ENCODE measurements at regions not wholly inside any gene's neighbourhood (a gene's known extent, or its start where the extent isn't known, plus 50 kb on each side); places are given as distances from the start of the nearest gene placed in this dataset.
"Not testable (repeated sequence)": the region's sequence is repeated elsewhere in the genome, so short reads cannot be mapped to it uniquely, and the experiment has no call there.

DNA sequence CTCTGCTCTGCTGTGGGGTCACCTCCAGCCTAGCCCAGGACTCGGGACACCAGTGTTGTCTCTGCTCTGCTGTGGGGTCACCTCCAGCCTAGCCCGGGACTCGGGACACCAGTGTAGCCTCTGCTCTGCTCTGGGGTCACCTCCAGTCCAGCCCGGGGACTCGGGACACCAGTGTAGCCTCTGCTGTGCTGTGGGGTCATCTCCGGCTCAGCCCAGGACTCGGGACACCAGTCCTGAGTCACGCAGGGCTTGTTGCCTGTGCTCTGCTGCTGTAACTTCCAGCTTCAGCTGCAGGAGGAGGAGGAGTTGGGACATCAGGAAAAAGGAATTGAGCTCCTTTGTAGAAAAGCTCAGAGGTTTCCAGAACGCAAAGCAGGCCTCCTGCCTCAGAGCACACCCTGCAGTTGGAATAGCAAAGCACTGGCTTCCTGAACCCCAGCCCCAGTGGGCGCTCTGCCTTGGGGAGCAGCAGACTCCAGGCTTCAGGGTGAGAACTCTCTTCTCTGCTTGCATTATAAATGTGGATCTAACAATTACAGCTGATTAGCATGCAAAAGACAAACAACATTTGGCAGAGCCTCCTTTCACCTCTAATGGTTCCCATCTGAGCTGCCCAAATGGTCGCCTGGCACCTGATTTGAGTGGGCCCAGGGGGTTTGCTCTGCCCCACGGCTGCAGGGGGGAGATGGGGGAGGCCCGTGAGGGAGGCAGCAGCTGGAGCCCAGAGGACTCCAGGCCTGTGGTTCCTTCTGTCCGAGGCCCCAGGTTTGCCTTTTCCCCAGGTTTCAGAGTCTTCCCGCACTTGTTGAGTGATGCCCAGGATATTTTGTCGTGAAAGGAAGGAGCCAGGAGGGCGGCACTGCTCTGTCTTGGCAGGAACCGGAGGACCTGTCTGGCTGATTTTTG lies 323.7 kb downstream of the ADGRD1 start:
- not testable (repeated sequence) for DNase-seq

DNA sequence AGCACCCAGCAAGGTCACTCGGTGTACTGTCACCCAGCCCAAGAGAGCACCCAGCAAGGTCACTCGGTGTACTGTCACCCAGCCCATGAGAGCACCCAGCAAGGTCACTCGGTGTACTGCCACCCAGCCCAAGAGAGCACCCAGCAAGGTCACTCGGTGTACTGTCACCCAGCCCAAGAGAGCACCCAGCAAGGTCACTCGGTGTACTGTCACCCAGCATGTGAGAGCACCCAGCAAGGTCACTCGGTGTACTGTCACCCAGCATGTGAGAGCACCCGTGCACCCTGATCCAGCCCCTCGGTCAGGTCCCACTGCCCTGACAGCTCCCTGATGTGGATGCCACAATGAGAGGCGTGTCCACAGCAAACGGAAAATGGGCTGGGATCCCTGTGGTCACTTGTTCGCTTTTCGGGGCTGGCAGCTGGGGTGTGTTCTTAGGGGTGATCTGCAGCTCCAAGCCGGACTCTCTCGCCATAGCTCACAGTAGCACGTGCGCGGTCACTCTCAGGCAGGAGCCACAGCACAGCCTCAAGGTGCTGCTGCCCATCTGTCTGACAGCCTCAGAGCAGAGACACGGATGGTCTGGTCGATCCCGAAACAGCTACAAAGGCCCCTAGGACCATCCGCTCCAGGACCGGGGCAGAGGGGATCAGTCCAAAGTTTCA lies 324.9 kb downstream of the ADGRD1 start:
- not testable (repeated sequence) for DNase-seq

DNA sequence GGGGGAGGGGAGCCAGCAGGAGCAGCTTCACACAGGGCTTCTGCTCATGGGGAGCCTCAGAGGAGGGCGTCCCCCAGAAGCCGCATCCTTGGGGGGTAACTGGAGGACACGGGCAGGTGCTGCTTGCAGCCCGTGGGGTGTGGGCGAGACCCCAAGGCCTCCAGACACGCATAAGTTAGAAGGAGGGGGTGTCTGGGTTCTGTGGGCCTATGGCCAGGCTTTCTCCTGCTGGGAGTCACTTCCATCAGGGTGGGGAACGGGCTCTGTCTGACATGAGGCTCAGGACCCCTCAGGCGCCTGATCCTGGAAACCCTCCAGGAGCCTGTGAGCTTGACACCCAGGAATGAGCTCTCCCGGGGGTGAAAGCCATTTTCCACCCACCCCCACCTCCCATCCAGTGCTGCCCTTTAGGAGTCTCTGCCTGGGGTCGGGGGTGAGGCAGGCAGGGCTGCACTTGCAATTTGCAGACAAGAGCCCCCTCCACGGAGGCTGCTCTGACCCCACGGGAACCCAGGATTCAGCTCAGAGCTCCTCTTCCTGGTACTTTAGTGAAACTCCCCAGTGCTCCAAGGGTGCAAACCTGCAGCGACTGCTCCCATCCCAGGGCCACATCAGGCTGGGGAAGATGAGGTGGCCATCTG lies 325.7 kb downstream of the ADGRD1 start:
- DNase-seq: no peak

DNA sequence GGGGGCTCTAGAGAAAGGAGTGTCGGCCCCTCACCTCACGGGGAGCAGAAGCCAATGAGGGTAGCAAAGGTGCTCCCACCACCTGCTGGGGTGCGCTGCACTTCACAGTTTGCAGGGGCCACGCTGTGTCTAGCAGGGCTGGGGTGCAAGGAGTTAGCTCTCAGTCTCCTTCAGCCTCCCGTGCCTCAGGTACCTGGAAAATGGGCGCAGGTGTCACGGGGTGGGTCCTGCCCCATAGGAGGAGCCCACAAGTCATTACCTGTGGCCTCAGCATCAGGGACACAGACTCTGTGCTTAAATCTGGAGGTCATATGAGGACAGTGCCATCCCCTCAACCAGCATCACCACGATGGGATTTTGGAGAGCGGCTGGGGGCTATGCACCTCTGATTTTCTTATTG lies 326.7 kb downstream of the ADGRD1 start:
- no peak for DNase-seq

DNA sequence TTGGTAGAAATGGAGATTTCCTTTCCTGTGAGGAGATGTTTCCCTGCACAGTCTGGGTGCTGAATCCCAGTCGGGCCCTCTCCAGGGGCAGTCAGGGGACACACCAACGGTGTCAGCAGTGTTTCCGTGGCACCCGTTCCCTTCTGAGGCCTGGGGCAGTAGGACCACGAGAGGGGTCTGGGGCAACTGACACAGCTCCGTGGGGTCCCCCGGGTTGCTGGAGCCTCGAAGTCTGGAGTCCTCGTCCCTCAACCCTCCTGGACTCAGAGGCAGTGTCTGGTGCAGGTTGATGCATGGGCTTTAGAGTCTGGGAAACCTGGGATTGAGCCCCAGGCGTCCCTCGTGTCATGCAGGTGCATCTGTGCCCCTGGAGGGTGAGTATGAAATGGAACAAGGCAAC lies 327.3 kb downstream of the ADGRD1 start:
- DNase-seq: no peak

DNA sequence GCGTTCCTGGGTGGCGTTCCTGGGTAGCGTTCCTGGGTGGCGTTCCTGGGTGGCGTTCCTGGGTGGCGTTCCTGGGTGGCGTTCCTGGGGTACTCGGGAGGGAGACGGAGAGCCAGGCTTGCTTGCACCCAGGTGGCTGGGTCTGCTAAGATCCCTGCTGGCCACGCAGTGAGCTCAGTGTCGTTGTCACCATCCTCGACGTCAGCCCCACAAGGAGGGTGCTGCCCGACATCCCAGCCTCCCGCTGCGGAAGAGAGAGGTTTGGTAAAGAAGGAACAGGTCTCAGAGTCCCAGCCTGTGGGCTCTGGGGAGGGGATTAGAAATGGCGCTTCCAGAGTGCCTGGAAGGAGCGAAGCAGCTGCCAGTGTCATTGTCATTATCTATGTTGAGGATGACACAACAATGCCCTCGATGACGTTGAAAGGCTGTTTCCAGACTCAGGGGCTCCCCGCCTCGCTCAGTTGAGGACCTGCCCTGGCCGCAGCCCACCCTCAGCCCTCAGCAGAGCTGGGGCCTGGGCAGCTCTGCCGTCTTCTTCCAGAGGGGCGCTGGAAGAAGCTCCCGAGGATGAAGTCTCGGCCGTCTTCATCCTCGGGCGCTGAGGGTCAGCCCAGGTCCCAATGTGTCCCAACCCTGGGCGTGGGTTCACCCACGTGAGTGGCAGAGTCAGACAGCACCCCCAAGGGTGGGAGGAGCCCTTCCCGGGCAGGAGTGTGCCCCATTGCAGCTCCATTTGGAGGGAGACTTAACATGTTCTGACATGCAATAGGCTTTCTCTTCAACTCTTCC lies 328.8 kb downstream of the ADGRD1 start:
- no peak for DNase-seq

DNA sequence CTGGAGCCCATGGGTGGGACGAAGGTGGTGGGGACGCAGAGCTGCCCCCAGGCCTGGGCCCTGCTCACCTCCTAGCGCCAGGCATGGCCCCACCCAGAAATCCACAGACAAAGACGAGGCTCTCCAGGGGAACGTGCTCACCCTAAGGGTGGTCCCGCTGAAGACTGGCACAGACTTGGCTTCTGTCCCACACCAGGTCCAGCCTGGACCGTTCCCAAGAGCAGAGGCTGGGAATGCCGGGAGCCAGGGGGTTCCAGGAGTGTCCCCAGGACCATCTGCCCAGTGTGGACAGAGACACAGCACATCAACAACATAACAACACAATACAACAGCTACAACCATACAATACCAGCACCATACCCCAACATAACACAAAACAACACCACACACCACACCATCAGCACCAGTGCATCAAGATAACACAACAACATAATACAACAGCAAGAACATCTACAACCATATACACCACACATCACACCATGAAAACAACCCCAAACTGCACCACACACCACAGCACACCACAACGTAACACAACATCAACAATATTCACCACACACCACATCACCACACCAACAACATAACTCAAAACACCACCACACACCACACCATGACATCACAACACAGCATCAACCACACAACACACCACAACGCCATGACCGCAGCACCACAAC lies 329.6 kb downstream of the ADGRD1 start:
- no peak for DNase-seq

DNA sequence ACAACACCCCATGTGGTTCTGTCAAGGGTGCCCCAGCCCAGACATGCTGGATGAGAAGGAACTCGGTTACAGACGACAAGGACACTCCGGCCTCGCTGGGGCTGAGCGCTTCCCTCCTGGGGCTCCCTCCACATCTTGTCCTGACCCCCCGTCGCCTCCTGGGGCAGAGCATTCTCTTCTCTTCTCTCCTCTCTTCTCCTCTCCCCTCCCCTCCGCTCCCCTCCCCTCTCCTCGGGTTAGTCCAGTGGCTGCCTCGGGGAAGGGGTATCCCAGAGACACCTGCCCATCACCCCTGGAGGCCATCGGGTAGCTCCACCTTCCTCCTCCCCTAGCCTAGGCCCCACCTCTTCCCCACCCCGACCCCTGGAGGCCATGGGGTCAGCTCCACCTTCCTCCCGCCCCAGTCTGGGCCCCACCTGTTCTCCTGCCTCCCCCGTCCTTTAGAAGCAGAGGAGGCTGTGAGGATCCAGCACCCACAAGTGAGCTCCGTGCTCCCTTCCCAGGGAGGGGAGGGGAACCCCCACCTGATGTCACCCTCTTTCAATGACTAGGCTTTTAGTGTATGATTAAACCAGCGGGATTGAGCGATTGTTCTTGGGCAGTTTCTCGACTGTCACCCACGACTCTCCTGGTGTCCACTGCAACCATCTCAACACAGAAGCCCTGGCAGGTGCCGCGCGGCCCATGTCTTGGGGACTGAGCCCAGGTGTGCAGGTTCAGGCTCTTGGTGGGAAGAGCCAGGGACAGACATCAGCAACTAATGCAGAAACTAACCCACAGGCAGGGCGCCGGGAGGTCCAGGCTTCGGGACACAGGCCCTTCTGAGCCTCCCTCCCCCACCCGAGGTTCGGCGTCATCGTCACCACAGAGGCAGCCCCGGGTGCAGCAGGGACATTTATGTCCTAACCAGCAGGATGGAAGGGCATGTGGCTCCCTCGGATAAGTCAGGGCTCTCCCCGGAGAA lies 330.4 kb downstream of the ADGRD1 start:
- not testable (repeated sequence) for DNase-seq

DNA sequence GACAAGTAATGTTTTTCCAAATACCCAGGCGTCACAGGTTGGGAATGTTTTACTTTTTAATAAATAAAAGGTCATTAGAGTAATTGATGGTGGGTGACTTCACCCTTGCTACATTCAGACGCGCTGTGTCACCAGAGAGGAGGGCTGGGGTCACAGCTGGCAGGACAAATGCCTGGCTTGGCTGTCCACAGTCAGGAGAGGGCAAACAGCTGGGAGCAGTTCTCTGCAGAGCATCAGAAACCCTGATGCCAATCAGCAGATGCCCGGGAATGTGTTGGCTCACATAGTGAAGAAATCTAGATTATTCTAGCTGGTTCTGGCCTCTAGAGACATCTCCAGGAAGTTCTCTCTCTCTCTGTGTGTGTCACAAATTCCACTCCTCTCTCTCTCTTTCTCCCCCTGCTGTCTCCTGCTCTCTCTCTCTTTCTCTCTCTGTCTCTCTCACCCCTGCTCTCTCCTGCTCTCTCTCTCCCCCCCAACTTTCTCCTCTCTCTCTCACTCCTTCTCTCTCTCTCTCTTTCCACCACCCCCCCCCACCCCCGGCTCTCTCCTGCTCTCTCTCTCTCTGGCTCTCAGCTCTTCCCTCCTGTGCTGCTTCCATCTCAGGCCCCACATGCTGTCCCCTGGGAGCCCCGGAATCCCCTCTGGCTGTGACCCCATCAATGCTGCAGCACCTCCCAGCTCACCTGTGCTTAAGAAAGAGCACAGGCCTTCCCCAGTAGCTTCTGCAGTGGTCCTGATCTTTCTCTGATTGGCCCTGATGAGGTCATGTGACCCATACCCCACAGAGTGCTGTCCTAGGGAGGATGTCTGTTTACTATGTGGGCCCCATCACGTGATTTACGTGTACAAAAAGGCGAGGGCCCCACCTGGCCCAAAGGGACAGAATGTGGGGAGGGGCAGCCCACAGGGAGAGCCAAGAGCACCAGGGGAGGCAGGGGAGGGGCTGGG lies 331.5 kb downstream of the ADGRD1 start:
- DNase-seq: not testable (repeated sequence)

DNA sequence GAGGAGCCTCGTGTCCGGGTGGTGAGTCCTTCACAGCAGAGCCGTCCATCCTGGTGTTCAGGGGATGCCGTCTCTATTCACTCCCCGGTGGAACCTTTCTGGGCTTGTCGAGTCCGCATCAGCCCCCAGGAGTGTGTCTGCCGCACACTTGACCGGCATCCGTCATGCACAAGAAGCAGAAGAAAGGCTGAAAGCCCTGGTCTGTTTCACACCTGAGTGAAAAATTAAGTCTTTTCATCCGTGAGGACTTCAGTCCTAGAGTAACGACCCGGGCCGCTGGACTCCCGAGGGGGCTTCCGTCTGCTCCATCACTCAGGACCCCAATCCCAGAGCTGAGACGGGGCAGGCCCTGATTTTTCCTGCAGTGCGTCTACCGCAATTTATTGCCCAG lies 332.2 kb downstream of the ADGRD1 start:
- not testable (repeated sequence) for DNase-seq

DNA sequence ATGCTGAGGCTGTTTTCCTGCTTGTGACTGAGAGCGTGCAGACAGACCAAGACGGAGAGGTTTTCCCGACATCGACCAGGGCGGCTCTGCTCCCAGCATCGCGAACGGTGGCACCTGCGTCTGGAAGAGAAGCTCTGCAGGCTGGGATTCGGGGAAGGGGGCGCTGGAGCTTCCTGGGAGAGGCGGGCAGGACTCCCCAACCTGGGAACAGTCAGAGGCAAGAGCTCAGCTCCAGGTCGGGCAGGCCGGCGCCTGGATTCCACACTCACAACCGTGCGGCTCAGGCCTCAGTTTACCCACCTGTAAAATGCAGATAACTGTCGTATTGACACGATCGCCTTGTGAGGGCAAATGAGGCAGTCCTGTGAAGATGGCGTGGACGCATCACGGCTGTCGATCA lies 332.6 kb downstream of the ADGRD1 start:
- not testable (repeated sequence) for DNase-seq

DNA sequence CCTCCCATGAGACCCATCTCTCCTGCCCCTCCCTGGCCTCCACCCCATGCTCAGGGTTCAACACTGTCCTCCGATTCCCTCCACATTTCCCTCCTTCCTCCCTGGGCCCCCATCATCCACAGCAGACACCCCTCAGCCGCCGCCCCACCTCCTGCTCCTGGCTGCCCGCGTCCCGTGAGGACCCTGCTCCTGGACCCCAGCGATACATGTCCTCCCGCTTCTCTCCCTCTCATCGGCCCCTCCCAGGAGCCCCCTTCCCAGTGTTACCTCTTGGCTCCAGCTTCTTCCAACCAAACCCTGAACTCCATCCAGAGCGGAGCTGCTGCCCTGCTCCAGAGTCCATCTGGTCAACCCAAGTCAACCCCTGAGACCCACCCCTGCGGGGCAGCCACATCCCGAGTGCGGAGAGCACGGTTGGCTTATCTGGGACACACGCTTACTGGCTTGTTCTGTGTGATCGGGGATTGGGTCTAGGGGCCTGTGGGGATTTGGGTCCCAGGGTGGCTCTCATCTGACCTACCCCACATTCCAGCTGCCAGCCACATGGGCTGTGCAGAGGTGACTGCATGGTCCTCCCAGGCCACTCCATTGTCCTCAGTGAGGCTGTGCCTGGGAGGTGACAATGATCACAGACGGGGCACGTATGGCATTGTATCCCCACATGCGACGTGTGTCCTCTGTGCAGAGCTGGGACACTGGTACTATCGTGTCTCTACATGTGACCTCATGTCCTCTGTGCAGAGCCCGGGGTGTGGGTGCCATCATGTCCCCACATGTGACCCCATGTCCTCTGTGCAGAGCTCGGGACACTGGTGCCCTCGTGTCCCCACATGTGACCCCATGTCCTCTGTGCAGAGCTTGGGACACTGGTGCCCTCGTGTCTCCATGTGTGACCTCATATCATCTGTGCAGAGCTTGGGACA lies 333.6 kb downstream of the ADGRD1 start:
- no peak for DNase-seq

DNA sequence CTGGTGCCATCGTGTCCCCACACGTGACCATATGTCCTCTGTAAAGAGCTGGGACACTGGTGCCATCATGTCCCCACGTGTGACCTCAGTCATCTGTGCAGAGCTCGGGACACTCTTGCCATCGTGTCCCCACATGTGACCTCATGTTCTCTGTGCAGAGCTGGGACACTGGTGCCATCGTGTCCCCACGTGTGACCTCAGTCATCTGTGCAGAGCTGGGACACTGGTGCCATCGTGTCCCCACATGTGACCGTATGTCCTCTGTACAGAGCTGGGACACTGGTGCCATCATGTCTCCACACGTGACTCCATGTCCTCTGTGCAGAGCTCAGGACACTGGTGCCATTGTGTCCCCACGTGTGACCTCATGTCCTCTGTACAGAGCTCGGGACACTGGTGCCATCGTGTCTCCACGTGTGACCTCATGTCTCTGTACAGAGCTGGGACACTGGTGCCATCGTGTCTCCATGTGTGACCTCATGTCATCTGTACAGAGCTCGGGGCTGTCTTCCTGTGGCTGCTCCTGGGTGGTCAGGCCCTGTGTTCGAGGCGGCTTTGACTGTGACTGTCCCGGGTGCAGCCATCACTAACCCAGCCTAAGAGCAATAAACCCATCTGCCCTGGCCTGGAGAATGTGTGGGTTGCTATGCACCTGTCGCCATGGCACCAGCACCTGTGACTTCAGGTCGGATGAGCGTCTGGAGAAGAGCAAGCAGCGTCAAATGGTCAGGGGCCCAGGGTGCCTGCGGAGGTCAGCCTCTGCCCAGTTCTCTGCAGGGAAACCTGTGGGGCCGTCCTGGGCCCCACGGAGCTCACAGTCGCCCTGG lies 334.4 kb downstream of the ADGRD1 start:
- DNase-seq: no peak

DNA sequence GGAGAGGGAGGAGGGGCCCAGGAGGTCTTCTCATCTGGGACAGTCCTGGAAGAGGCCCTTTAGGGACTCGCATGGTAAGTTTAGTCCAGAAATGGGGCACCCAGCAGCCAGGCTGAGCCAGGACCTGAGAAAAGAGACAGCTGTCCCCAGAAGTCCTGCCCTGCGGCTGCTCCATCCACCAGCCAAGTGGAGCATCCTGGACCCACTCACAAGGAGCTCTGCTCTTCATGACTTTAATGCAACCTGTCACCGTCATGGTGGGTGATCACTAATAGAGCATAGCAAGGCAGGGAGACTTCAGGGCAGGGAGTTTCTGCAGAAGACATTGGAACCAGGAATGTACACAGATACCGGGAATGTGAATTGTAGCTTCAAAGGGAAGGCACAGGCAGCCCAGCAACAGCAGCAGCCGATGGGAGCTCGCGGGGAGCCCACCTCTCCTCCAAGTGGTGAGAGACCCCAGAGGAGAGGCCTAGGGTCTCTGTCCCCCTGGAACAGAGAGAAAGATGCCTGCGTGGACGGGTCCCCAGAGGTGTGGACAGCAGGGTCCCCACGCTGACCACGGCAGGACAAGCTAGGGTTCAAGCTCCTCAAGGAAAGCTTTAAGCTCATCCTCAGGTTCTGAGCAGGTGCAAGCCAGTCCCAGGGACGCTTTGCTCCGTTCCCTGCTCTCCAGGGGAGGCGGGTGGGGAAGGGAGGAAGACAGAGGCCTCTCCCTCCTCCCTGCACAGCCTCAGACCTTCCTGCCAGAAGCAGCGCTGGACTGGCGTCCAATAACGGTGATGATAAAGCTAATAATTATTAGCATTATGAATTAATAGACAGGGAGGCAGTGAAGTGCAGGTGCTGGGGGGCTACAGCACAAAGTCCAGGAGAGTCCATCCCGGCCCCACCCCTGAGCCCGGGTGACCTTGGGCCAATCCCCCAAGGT lies 335.3 kb downstream of the ADGRD1 start:
- DNase-seq: not testable (repeated sequence)

DNA sequence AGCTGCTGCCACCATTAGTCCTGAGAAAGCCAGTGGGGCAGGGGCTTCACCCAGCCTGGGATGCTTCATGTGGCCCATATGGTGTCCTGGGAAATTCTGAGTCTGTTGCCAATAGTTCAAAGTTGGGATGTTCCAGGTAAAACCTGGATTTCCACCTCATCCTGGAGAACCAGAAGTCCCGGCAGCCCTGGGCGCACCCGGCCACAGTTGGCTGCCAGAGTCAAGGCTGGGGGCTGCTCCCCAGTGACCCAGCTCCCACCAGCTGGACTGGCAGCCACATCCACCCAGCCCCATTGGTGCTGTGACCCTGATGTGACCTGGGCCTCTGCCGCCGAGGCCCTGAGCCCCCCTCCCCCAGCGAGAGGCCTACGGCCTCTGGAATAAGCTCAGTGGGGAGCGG lies 336.1 kb downstream of the ADGRD1 start:
- not testable (repeated sequence) for DNase-seq

DNA sequence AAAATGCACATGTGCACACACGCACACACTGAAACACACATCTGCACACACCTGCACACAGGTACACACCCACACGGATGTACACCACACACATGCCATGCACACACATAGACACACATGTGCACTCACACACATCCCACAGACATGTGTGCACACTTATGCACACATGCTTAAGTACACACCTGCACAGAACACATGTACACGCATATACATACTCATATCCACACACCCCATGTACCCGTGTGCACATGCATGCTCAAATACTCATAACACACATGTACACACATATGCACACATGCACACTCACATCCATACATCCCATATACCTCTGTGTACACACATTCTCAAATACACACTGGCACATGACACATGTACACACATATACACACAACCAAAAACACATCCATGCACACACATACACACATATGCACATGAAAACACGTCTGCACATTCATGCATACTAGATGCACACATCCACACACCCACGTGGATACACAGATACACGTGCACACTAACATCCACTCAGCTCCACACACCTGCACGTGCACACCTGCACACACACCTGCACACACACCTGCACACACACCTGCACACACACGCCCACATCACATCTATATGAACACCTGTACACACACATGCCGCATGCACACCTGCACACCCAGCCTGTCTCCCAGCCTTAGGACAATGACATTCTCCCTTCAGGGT lies 336.7 kb downstream of the ADGRD1 start:
- DNase-seq: no peak

All from CD4-positive, alpha-beta T cell treated with Interferon gamma for 1 hour (primary cell).